KMS-11 (cell line): ENCODE measurements at regions not wholly inside any gene's neighbourhood (a gene's known extent, or its start where the extent isn't known, plus 50 kb on each side); places are given as distances from the start of the nearest gene placed in this dataset.

Experiments used
- H2AFZ ChIP-seq: fragments of 200-600 bp; sonication (generic); 2 replicates; pipeline ENCODE4 v1.6.1; 2016; ENCODE audit warnings: antibody characterized with exemption, mixed run types, low read depth
- H3K27ac ChIP-seq: fragments of 200-600 bp; sonication (generic); 2 replicates; pipeline ENCODE4 v1.6.1; 2016; ENCODE audit warnings: mild to moderate bottlenecking, mixed run types
- H3K27me3 ChIP-seq: fragments of 200-600 bp; sonication (generic); 2 replicates; pipeline ENCODE4 v1.6.1; 2017; ENCODE audit warnings: mild to moderate bottlenecking, low read depth, mixed run types, moderate library complexity; ENCODE audit not compliant: insufficient read depth
- H3K36me3 ChIP-seq: fragments of 200-600 bp; sonication (generic); 2 replicates; pipeline ENCODE4 v1.6.1; 2017; ENCODE audit warnings: mild to moderate bottlenecking, mixed run types; ENCODE audit not compliant: insufficient read depth
- H3K4me1 ChIP-seq: fragments of 200-600 bp; sonication (generic); 2 replicates; pipeline ENCODE4 v1.6.1; 2016; ENCODE audit warnings: mild to moderate bottlenecking, low read depth, mixed run types; ENCODE audit not compliant: poor library complexity, severe bottlenecking
- H3K4me2 ChIP-seq: fragments of 200-600 bp; sonication (generic); 2 replicates; pipeline ENCODE4 v1.7.0; 2016; ENCODE audit warnings: mild to moderate bottlenecking, mixed run types
- H3K4me3 ChIP-seq: fragments of 200-600 bp; sonication (generic); IDR thresholded peaks from 2 replicates; pipeline ENCODE4 v1.6.1; 2017; ENCODE audit warnings: low read depth, low read length, mixed read lengths; ENCODE audit not compliant: insufficient read depth
- H3K79me2 ChIP-seq: fragments of 200-600 bp; sonication (generic); 2 replicates; pipeline ENCODE4 v1.6.1; 2016; ENCODE audit warnings: low read depth, mixed run types; ENCODE audit not compliant: insufficient read depth
- H3K9ac ChIP-seq: fragments of 200-600 bp; sonication (generic); 2 replicates; pipeline ENCODE4 v1.6.1; 2016; ENCODE audit warnings: mild to moderate bottlenecking, mixed run types
- H4K20me1 ChIP-seq: fragments of 200-600 bp; sonication (generic); 2 replicates; pipeline ENCODE4 v1.6.1; 2016; ENCODE audit warnings: mild to moderate bottlenecking, mixed run types; ENCODE audit not compliant: insufficient read depth
- CTCF ChIP-seq: fragments of 200-600 bp; sonication (generic); conservative IDR thresholded peaks from 2 replicates; pipeline ENCODE4 v1.6.1; 2017; ENCODE audit warnings: low read depth, mild to moderate bottlenecking, antibody characterized with exemption, low read length, moderate library complexity, mixed read lengths

GRCh38 chr6:169880516-169880915 is 129.1 kb downstream of the ERMARD start:
- Histone ChIP-seq H3K36me3 (no peaks in the 10 kb centered on the region), H3K27me3 (no peaks in the 10 kb centered on the region), H3K4me2 (no peak overlapping the region), H3K4me3 (no peak overlapping the region), H4K20me1 (no peaks in the 10 kb centered on the region), H3K9ac (no peak overlapping the region), H3K4me1 (no peaks in the 10 kb centered on the region), H2AFZ (no peak overlapping the region), H3K27ac (no peak overlapping the region), H3K79me2 (no peaks in the 10 kb centered on the region)
- TF ChIP-seq CTCF, result no peak

- Histone ChIP-seq H3K9ac (no peak overlapping the region), H3K27me3 (no peaks in the 10 kb centered on the region), H3K36me3 (no peaks in the 10 kb centered on the region), H2AFZ (no peak overlapping the region), H3K4me2 (no peak overlapping the region), H3K4me1 (no peaks in the 10 kb centered on the region), H4K20me1 (no peaks in the 10 kb centered on the region), H3K27ac (no peak overlapping the region), H3K4me3 (no peak overlapping the region), H3K79me2 (no peaks in the 10 kb centered on the region)
- TF ChIP-seq CTCF, result no peak
Observed at GRCh38 chr6:169869301-169869700, 117.9 kb downstream of the ERMARD start.

DNA sequence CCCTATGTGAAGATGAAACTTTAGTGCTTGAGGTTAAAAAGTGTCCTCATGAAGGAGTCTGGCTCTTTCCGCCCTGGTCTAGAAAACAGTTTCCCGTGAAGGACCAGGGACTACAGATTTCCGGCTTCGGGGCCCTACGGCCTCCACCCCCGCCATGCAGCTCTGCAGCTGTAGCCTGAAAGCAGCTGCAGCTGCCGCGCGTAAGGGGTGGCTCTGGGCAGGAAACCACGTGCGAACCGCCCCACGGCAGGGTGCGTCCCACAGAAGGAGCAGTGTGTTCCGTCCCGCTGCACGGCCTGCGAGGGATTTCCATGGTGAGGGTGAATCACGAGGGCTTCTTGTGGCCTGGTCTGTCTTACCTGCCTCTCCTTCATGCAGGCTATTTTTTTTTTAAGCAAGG is 117.0 kb downstream of the ERMARD start:
- no peaks in the 10 kb centered on the region for H3K36me3 ChIP-seq
- no peaks in the 10 kb centered on the region for H3K79me2 ChIP-seq
- H3K4me1 ChIP-seq, result no peaks in the 10 kb centered on the region
- TF ChIP-seq CTCF, result no peak
- no peaks in the 10 kb centered on the region for H4K20me1 ChIP-seq
- H3K27ac ChIP-seq, result no peak overlapping the region
- no peak overlapping the region for H2AFZ ChIP-seq
- no peak overlapping the region for H3K4me3 ChIP-seq
- no peaks in the 10 kb centered on the region for H3K27me3 ChIP-seq
- H3K9ac ChIP-seq, result no peak overlapping the region
- H3K4me2 ChIP-seq, result no peak overlapping the region

- Histone ChIP-seq H3K9ac (no peak overlapping the region), H3K36me3 (no peaks in the 10 kb centered on the region), H3K4me3 (no peak overlapping the region), H3K27ac (no peak overlapping the region), H4K20me1 (no peaks in the 10 kb centered on the region), H3K79me2 (no peaks in the 10 kb centered on the region), H3K27me3 (no peaks in the 10 kb centered on the region), H2AFZ (no peak overlapping the region), H3K4me1 (no peaks in the 10 kb centered on the region), H3K4me2 (no peak overlapping the region)
- TF ChIP-seq CTCF, result no peak
Observed at GRCh38 chr6:169867751-169868191, 116.3 kb downstream of the ERMARD start.
